ENCODE measurements at regions not wholly inside any gene's neighbourhood (a gene's known extent, or its start where the extent isn't known, plus 50 kb on each side); places are given as distances from the start of the nearest gene placed in this dataset.
"Not testable (repeated sequence)": the region's sequence is repeated elsewhere in the genome, so short reads cannot be mapped to it uniquely, and the experiment has no call there.

- not testable (repeated sequence) for TF ChIP-seq RERE (CRISPR knock-in tag; IDR thresholded peaks at IDR 0.05; ENCODE audit: low read depth); CTCF (CRISPR knock-in tag; IDR thresholded peaks at IDR 0.05)
These were observed 232.5 kb downstream of the FAM181B start for GRCh38 chr11:82501174-82501573.
